Osteoblast (primary cell): ENCODE measurements at regions not wholly inside any gene's neighbourhood (a gene's known extent, or its start where the extent isn't known, plus 50 kb on each side); places are given as distances from the start of the nearest gene placed in this dataset.

Source experiments
- DNase-seq: peaks from one replicate; pipeline ENCODE4 v3.0.0; 2011; ENCODE audit warnings: low spot score, mixed read lengths; ENCODE audit not compliant: insufficient read length; ENCODE audit errors: missing footprints
- H2AFZ ChIP-seq: 2 replicates; pipeline ENCODE4 v1.6.0; 2011; ENCODE audit warnings: mild to moderate bottlenecking, low read length
- H3K27ac ChIP-seq: 2 replicates; pipeline ENCODE4 v1.5.1; 2011; ENCODE audit warnings: mild to moderate bottlenecking, low read depth, low read length, moderate library complexity
- H3K27me3 ChIP-seq: 2 replicates; pipeline ENCODE4 v1.6.0; 2012; ENCODE audit warnings: mild to moderate bottlenecking, control low read depth, inconsistent platforms, low read length, moderate library complexity; ENCODE audit not compliant: insufficient read depth
- H3K36me3 ChIP-seq: 2 replicates; pipeline ENCODE4 v1.5.1; 2011; ENCODE audit warnings: mild to moderate bottlenecking, low read length, control low read depth, moderate library complexity; ENCODE audit not compliant: insufficient read depth
- H3K4me1 ChIP-seq: 2 replicates; pipeline ENCODE4 v1.5.1; 2011; ENCODE audit warnings: mild to moderate bottlenecking, low read length, control low read depth, moderate library complexity; ENCODE audit not compliant: insufficient read depth
- H3K4me2 ChIP-seq: 2 replicates; pipeline ENCODE4 v1.6.0; 2011; ENCODE audit warnings: mild to moderate bottlenecking, low read length; ENCODE audit not compliant: insufficient read depth
- H3K4me3 ChIP-seq: fragments of 200-600 bp; sonication (generic); 3 replicates; pipeline ENCODE4 v1.5.1; 2012; ENCODE audit warnings: mild to moderate bottlenecking, low read length, inconsistent platforms; ENCODE audit not compliant: insufficient read depth
- H3K79me2 ChIP-seq: 2 replicates; pipeline ENCODE4 v1.6.0; 2012; ENCODE audit warnings: mild to moderate bottlenecking, low read length, control low read depth, inconsistent platforms; ENCODE audit not compliant: insufficient read depth
- H3K9me3 ChIP-seq: 2 replicates; pipeline ENCODE4 v1.5.1; 2011; ENCODE audit warnings: low read depth, low read length, control low read depth
- H4K20me1 ChIP-seq: 2 replicates; pipeline ENCODE4 v1.6.0; 2012; ENCODE audit warnings: mild to moderate bottlenecking, low read length, control low read depth; ENCODE audit not compliant: insufficient read depth
- TF ChIP-seq, protein P1 (sequence below): IDR thresholded peaks from 2 replicates; pipeline ENCODE4 v1.5.1; 2011; ENCODE audit warnings: mild to moderate bottlenecking, low read depth, low read length, moderate library complexity; ENCODE audit errors: extremely low read depth

GRCh38 chr5:113900141-113900540 lies 386.6 kb downstream of the YTHDC2 start:
- no peaks in the 10 kb centered on the region for H3K27me3 ChIP-seq
- no peaks in the 10 kb centered on the region for H3K36me3 ChIP-seq
- TF ChIP-seq, protein P1, sequence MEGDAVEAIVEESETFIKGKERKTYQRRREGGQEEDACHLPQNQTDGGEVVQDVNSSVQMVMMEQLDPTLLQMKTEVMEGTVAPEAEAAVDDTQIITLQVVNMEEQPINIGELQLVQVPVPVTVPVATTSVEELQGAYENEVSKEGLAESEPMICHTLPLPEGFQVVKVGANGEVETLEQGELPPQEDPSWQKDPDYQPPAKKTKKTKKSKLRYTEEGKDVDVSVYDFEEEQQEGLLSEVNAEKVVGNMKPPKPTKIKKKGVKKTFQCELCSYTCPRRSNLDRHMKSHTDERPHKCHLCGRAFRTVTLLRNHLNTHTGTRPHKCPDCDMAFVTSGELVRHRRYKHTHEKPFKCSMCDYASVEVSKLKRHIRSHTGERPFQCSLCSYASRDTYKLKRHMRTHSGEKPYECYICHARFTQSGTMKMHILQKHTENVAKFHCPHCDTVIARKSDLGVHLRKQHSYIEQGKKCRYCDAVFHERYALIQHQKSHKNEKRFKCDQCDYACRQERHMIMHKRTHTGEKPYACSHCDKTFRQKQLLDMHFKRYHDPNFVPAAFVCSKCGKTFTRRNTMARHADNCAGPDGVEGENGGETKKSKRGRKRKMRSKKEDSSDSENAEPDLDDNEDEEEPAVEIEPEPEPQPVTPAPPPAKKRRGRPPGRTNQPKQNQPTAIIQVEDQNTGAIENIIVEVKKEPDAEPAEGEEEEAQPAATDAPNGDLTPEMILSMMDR = no peak
- H3K4me2 ChIP-seq = no peak overlapping the region
- no peak overlapping the region for H3K4me3 ChIP-seq
- H3K27ac ChIP-seq = no peak overlapping the region
- H4K20me1 ChIP-seq = no peaks in the 10 kb centered on the region
- DNase-seq = no peak
- no peak overlapping the region for H2AFZ ChIP-seq
- no peaks in the 10 kb centered on the region for H3K4me1 ChIP-seq
- no peaks in the 10 kb centered on the region for H3K9me3 ChIP-seq
- no peaks in the 10 kb centered on the region for H3K79me2 ChIP-seq

DNA sequence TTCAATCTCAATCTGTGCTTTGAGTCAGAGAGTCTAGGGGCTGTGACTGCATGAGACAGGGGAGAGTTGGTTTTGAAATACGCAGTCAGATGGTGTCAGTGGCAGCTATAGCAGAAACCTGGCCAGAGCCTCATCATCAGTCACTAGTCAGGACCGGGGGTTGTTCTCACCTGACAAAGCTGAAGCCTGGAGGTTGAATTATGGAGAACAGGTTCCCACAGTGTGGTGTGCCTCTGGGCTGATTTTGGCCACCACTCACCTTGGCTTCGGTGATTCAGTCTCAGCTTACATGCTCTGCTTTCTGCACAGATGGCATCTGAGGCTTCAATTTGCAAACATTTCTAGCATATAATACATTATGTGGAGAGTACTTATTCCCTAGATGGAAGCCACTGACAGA lies 387.3 kb downstream of the YTHDC2 start:
- TF ChIP-seq, protein P1 = no peak
- H3K27ac ChIP-seq = no peak overlapping the region
- no peak for DNase-seq
- no peaks in the 10 kb centered on the region for H3K27me3 ChIP-seq
- no peaks in the 10 kb centered on the region for H3K4me1 ChIP-seq
- H3K4me3 ChIP-seq = no peak overlapping the region
- H3K79me2 ChIP-seq = no peaks in the 10 kb centered on the region
- H4K20me1 ChIP-seq = no peaks in the 10 kb centered on the region
- no peaks in the 10 kb centered on the region for H3K36me3 ChIP-seq
- no peaks in the 10 kb centered on the region for H3K9me3 ChIP-seq
- H2AFZ ChIP-seq = no peak overlapping the region
- no peak overlapping the region for H3K4me2 ChIP-seq

DNA sequence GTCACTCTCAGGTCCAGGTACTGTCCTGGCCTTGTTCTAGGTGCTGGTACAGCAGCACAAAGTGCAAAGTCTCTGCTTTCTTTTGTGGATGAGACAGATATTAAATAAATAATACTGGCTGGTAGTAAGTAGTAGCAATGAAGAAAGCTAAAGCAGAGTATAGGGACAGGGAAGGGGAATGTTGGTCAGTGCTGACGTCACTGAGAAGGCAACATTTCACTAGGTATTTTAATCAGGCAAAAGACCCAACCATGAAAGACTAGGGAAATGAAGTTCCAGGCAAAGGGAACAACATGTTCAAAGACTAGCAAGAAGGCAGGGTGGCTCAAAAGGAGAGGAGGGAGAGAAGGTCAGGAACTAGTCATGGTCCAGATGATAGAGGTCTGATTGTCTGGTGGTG lies 388.2 kb downstream of the YTHDC2 start:
- Histone ChIP-seq H3K27me3 (no peaks in the 10 kb centered on the region), H3K4me3 (no peak overlapping the region), H3K9me3 (no peaks in the 10 kb centered on the region), H3K79me2 (no peaks in the 10 kb centered on the region), H3K36me3 (no peaks in the 10 kb centered on the region), H3K4me2 (no peak overlapping the region), H2AFZ (no peak overlapping the region), H4K20me1 (no peaks in the 10 kb centered on the region), H3K27ac (no peak overlapping the region), H3K4me1 (no peaks in the 10 kb centered on the region)
- DNase-seq = no peak
- TF ChIP-seq, protein P1 = no peak

DNA sequence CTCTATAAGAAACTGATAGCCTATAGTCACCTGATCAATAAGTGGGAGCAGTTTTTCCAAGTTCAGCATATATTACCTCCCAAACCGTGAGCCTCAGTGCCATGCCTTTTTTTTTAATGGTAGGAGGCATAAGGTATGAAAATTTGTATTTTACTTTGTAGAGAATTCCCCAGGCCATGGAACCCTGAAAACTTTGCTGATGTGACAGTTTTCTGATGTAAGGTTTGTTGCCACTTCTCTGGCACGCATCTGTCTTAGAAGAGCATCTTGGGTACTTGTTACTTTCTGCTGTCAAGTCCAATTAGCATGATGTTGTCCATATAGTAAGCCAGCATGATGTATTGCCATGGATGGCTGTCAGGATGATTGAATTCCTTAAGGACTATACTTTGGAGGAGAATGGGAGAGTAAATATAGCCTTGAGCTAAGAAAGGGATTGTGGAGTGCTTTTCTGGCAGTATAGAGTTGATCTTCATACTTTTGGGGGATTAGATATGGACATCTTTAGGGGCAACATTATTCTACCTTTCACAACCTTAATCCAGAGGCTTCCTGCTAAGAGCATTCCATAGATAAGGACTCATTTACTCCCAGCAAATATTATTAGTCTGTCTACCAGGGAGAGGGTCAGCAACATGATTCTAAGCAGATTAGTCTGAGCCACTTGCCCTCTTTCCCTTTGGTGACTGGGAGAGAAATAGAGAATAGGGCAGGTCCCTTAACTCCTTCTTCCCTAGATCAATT lies 389.6 kb downstream of the YTHDC2 start:
- TF ChIP-seq, protein P1 = no peak
- H3K27me3 ChIP-seq = no peaks in the 10 kb centered on the region
- no peaks in the 10 kb centered on the region for H4K20me1 ChIP-seq
- no peak overlapping the region for H2AFZ ChIP-seq
- H3K4me3 ChIP-seq = no peak overlapping the region
- no peaks in the 10 kb centered on the region for H3K9me3 ChIP-seq
- H3K4me1 ChIP-seq = no peaks in the 10 kb centered on the region
- no peaks in the 10 kb centered on the region for H3K79me2 ChIP-seq
- no peaks in the 10 kb centered on the region for H3K36me3 ChIP-seq
- no peak for DNase-seq
- H3K27ac ChIP-seq = no peak overlapping the region
- no peak overlapping the region for H3K4me2 ChIP-seq
